Large intestine (tissue), 3 donors: ENCODE measurements at regions not wholly inside any gene's neighbourhood (a gene's known extent, or its start where the extent isn't known, plus 50 kb on each side); places are given as distances from the start of the nearest gene placed in this dataset.
"Not testable (repeated sequence)": the region's sequence is repeated elsewhere in the genome, so short reads cannot be mapped to it uniquely, and the experiment has no call there.

Experiments
- DNase-seq, 2 donors: peaks; one replicate each; pipeline versions ENCODE4 v3.0.0 to v3.0.0-alpha.2; 2013
- H3K27ac ChIP-seq: one replicate; pipeline ENCODE4 v1.5.1; 2013; ENCODE audit warnings: low read length
- H3K27me3 ChIP-seq: 2 replicates; pipeline ENCODE4 v1.6.1; 2013; ENCODE audit warnings: low read length; ENCODE audit not compliant: control insufficient read depth, insufficient read depth
- H3K36me3 ChIP-seq: 2 replicates; pipeline ENCODE4 v1.6.1; 2013; ENCODE audit warnings: low read length; ENCODE audit not compliant: control insufficient read depth, insufficient read depth
- H3K4me1 ChIP-seq: one replicate; pipeline ENCODE4 v1.6.1; 2013; ENCODE audit warnings: low read length; ENCODE audit not compliant: control insufficient read depth, insufficient read depth
- H3K4me3 ChIP-seq: one replicate; pipeline ENCODE4 v1.5.1; 2013; ENCODE audit warnings: low read length
- H3K9me3 ChIP-seq: one replicate; pipeline ENCODE4 v1.6.1; 2013; ENCODE audit warnings: mild to moderate bottlenecking, low read depth, low read length, moderate library complexity; ENCODE audit not compliant: control insufficient read depth
- WGBS: methylation state at CpG from one replicate; pipeline ENCODE4 v1.1.5; 2013; ENCODE audit warnings: low lambda C conversion rate; ENCODE audit not compliant: insufficient coverage; 5-methylcytosine and 5-hydroxymethylcytosine counted together

DNA sequence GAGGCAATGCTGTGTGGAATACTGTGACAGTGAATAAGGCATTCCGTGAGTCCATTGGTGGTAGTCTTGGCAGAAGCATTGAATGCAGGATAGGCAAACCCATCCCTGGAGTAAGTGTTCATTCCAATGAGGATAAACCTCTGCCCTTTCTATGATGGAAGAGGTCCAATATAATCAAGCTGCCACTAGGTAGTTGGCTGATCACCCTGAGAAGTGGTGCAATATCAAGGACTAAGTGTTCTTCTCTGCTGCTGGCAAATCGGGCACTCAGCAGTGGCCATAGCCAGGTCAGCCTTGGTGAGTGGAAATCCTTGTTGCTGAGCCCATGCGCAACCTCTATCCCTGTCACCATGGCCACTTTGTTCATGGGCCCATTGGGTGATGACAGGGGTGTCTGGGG lies 70.1 kb downstream of the FBXO4 start:
- H3K9me3 ChIP-seq, result no peaks in the 10 kb centered on the region
- no peaks in the 10 kb centered on the region for H3K4me1 ChIP-seq
- no peaks in the 10 kb centered on the region for H3K36me3 ChIP-seq
- H3K27me3 ChIP-seq, result no peaks in the 10 kb centered on the region
- no peak overlapping the region for H3K27ac ChIP-seq
- no peak for DNase-seq
- no CpG with 5 or more reads among the region's 3 CpGs for WGBS
- H3K4me3 ChIP-seq, result no peak overlapping the region

DNA sequence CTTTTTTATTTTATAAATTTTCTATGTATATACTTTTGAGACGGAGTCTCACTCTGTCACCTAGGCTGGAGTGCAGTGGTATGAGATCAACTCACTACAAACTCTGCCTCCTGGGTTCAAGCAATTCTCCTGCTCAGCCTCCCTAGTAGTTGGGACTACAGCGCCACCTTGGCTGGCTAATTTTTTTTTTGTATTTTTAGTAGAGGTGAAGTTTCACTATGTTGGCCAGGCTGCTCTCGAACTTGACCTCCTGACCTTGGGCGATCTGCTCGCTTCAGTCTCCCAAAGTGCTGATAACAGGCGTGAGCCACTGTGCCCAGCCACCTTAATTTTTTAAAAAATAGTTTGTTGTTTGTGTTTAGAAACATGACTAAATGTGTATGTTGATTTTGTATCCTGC lies 76.6 kb downstream of the FBXO4 start:
- no peaks in the 10 kb centered on the region for H3K4me1 ChIP-seq
- H3K4me3 ChIP-seq, result no peak overlapping the region
- no peak for DNase-seq
- no peaks in the 10 kb centered on the region for H3K27me3 ChIP-seq
- no peak overlapping the region for H3K27ac ChIP-seq
- 100% methylated on average over 1 of the region's 6 CpGs for WGBS
- no peaks in the 10 kb centered on the region for H3K9me3 ChIP-seq
- H3K36me3 ChIP-seq, result no peaks in the 10 kb centered on the region

DNA sequence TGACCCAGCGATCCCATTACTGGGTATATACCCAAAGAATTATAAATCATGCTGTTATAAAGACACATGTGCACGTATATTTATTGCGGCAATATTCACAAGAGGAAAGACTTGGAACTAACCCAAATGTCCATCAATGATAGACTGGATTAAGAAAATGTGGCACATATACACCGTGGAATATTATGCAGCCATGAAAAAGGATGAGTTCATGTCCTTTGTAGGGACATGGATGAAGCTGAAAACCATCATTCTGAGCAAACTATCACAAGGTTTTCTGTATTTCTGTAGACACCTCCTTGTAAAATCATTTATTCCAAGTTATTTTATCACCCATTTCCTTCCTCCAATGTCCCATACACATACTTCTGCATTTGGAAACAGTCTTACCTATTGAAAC lies 78.8 kb downstream of the FBXO4 start:
- H3K27ac ChIP-seq, H3K36me3 ChIP-seq, H3K27me3 ChIP-seq, H3K4me3 ChIP-seq, H3K9me3 ChIP-seq, H3K4me1 ChIP-seq, DNase-seq: not testable (repeated sequence)
- WGBS, result 100% methylated on average over 1 of the region's 4 CpGs

GRCh38 chr5:42005561-42006153 lies 80.6 kb downstream of the FBXO4 start:
- H3K9me3 ChIP-seq, result no peaks in the 10 kb centered on the region
- no peak overlapping the region for H3K27ac ChIP-seq
- WGBS, result no CpG with 5 or more reads among the region's 1 CpG
- H3K4me1 ChIP-seq, result no peaks in the 10 kb centered on the region
- H3K27me3 ChIP-seq, result no peaks in the 10 kb centered on the region
- no peak for DNase-seq
- H3K4me3 ChIP-seq, result no peak overlapping the region
- H3K36me3 ChIP-seq, result no peaks in the 10 kb centered on the region

DNA sequence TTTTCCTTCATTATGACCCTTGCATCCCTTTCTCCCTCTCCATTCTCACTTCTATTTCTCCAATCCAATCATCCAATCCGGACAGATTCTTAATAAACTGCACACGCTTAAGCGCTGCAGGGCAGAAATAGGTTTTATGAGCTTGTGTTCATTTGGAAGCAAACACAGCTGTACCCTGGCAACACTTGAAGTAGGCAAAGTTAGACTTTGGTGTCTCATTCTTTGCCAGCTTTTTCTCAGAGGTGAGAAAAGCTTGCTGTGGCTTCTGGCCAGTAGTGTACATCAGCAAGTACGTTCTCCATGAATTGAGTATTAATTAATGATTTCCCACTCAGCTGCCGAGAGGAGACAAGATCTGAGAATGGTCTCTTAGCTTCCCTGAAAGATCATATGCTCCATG lies 88.5 kb downstream of the FBXO4 start:
- 71% methylated on average over 1 of the region's 5 CpGs for WGBS
- H3K36me3 ChIP-seq, result no peaks in the 10 kb centered on the region
- no peaks in the 10 kb centered on the region for H3K9me3 ChIP-seq
- no peaks in the 10 kb centered on the region for H3K4me1 ChIP-seq
- H3K27me3 ChIP-seq, result no peaks in the 10 kb centered on the region
- no peak overlapping the region for H3K4me3 ChIP-seq
- DNase-seq, result no peak
- H3K27ac ChIP-seq, result no peak overlapping the region

DNA sequence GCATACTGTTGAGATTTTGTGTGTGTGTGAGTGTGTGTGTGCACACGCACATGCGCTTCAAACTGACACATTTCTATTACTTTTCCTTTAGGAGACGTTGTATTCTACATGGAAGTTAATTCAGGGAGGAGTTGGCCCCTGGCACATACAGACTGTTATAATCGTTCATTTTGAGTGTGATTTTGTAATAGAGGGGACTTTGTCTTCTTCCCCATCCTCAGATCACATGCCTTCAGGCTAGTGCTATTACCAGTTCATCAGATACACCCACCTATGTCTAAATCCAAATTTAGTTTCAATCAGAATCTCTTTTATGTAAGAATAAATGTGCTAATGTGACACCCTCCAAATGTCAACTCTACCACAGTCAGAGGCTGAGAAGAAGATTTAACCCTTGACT lies 90.2 kb downstream of the FBXO4 start:
- 50% methylated on average over 1 of the region's 4 CpGs for WGBS

GRCh38 chr5:42015681-42016080 lies 90.6 kb downstream of the FBXO4 start:
- Histone ChIP-seq H3K9me3 (no peaks in the 10 kb centered on the region), H3K27me3 (no peaks in the 10 kb centered on the region), H3K36me3 (no peaks in the 10 kb centered on the region), H3K4me1 (no peaks in the 10 kb centered on the region), H3K27ac (no peak overlapping the region), H3K4me3 (no peak overlapping the region)
- WGBS, result 90% methylated on average over 1 of the region's 1 CpG
- no peak for DNase-seq

More for the DNA sequence above, 90.2 kb downstream of the FBXO4 start:
- H3K4me1 ChIP-seq, result no peaks in the 10 kb centered on the region
- DNase-seq, result no peak
- H3K9me3 ChIP-seq, result no peaks in the 10 kb centered on the region
- H3K4me3 ChIP-seq, result no peak overlapping the region
- H3K27ac ChIP-seq, result no peak overlapping the region
- no peaks in the 10 kb centered on the region for H3K36me3 ChIP-seq
- no peaks in the 10 kb centered on the region for H3K27me3 ChIP-seq

GRCh38 chr5:42020788-42021530 lies 95.9 kb downstream of the FBXO4 start:
- Histone ChIP-seq H3K4me3 (no peak overlapping the region), H3K36me3 (no peaks in the 10 kb centered on the region), H3K27me3 (no peaks in the 10 kb centered on the region), H3K4me1 (no peaks in the 10 kb centered on the region), H3K9me3 (no peaks in the 10 kb centered on the region), H3K27ac (no peak overlapping the region)
- 90% methylated on average over 2 of the region's 3 CpGs for WGBS
- no peak for DNase-seq

GRCh38 chr5:42021923-42022322 lies 96.8 kb downstream of the FBXO4 start:
- no peaks in the 10 kb centered on the region for H3K9me3 ChIP-seq
- no peak overlapping the region for H3K27ac ChIP-seq
- H3K36me3 ChIP-seq, result no peaks in the 10 kb centered on the region
- no peak for DNase-seq
- no peaks in the 10 kb centered on the region for H3K4me1 ChIP-seq
- H3K27me3 ChIP-seq, result no peaks in the 10 kb centered on the region
- 80% methylated on average over 2 of the region's 2 CpGs for WGBS
- no peak overlapping the region for H3K4me3 ChIP-seq

- no peaks in the 10 kb centered on the region for H3K27me3 ChIP-seq
- no peaks in the 10 kb centered on the region for H3K4me1 ChIP-seq
- no peak for DNase-seq
- no peaks in the 10 kb centered on the region for H3K9me3 ChIP-seq
- no peaks in the 10 kb centered on the region for H3K36me3 ChIP-seq
- no peak overlapping the region for H3K27ac ChIP-seq
- WGBS, result 80% methylated on average over 1 of the region's 2 CpGs
- no peak overlapping the region for H3K4me3 ChIP-seq
Observed at GRCh38 chr5:42022383-42022972, 97.4 kb downstream of the FBXO4 start.
